Activated naive CD4-positive, alpha-beta T cell treated with anti-CD3 and anti-CD28 coated beads, Interleukin-2, amount 10 ng/mL, durations not matched to agents 7 days and 5 days (primary cell): ENCODE measurements at regions not wholly inside any gene's neighbourhood (a gene's known extent, or its start where the extent isn't known, plus 50 kb on each side); places are given as distances from the start of the nearest gene placed in this dataset.
"Not testable (repeated sequence)": the region's sequence is repeated elsewhere in the genome, so short reads cannot be mapped to it uniquely, and the experiment has no call there.

Source experiments
- CTCF ChIA-PET: fragments of 350-600 bp; sonication (Branson Sonifier 250); formaldehyde crosslinking; loops from one replicate; lab custom pipeline; 2021; ENCODE audit warnings: antibody characterized with exemption; lab: Charles Lee
- DNase-seq: peaks from one replicate; pipeline ENCODE4 v3.0.0-alpha.2; 2020
- H3K27ac Mint-ChIP-seq: one replicate; pipeline ENCODE4 v1.8.0; 2021; ENCODE audit warnings: mild to moderate bottlenecking, moderate library complexity, mixed read lengths
- H3K27me3 Mint-ChIP-seq: one replicate; pipeline ENCODE4 v1.8.0; 2021; ENCODE audit warnings: mild to moderate bottlenecking, mixed read lengths
- H3K36me3 Mint-ChIP-seq: one replicate; pipeline ENCODE4 v1.8.0; 2021; ENCODE audit warnings: mixed read lengths
- H3K4me1 Mint-ChIP-seq: one replicate; pipeline ENCODE4 v1.8.0; 2021; ENCODE audit warnings: mixed read lengths
- H3K4me3 Mint-ChIP-seq: one replicate; pipeline ENCODE4 v1.8.0; 2021; ENCODE audit warnings: mild to moderate bottlenecking, moderate library complexity, mixed read lengths
- H3K9me3 Mint-ChIP-seq: one replicate; pipeline ENCODE4 v1.8.0; 2021; ENCODE audit warnings: mixed read lengths

GRCh38 chr3:163518065-163518464 is 1560.2 kb downstream of the SI start:
- H3K9me3 Mint-ChIP-seq: peaks cover 4% of the 10 kb centered on the region
- H3K36me3 Mint-ChIP-seq: no peaks in the 10 kb centered on the region
- no peak for DNase-seq
- no peak overlapping the region for H3K4me3 Mint-ChIP-seq
- no peak overlapping the region for H3K27ac Mint-ChIP-seq
- no peaks in the 10 kb centered on the region for H3K27me3 Mint-ChIP-seq
- CTCF ChIA-PET: no interaction called here
- no peaks in the 10 kb centered on the region for H3K4me1 Mint-ChIP-seq

DNA sequence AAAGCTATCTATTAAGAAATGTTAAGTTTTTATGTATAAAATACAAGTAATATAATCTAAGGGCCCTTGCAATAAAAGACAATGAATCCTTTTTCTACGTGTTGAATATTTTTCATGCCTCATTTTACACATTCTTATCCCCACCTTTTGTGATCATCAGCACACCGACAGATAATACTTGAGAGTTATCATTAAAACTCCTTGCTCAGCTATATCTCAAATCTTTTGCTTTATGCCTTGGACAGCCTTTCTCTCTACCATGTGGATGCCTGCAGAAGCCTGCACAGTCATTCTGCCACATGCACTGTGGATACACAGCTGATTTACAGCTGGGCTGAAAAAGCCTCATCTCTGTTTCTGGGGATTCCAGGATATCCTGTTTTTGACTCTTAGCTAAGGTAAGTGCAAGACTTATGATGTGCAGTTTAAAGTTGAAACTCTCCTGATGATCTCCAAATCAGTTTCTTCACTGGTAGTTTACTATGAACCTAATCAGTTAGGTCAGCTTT is 1565.1 kb downstream of the SI start:
- CTCF ChIA-PET: interaction anchor here (0.7 kb wide), 1 partner anchor 450 kb away, joined by 3 read pairs; no protein-coding TSS in a partner anchor
- no peaks in the 10 kb centered on the region for H3K27me3 Mint-ChIP-seq

GRCh38 chr3:163508206-163508605 is 1570.1 kb downstream of the SI start:
- Mint-ChIP-seq H3K9me3 (peaks cover 2% of the 10 kb centered on the region), H3K27me3 (no peaks in the 10 kb centered on the region), H3K4me1 (no peaks in the 10 kb centered on the region), H3K4me3 (no peak overlapping the region), H3K36me3 (no peaks in the 10 kb centered on the region), H3K27ac (no peak overlapping the region)
- CTCF ChIA-PET: no interaction called here
- no peak for DNase-seq

More for the DNA sequence above, 1565.1 kb downstream of the SI start:
- H3K36me3 Mint-ChIP-seq: no peaks in the 10 kb centered on the region
- H3K9me3 Mint-ChIP-seq: peaks cover 2% of the 10 kb centered on the region
- no peak for DNase-seq
- H3K4me3 Mint-ChIP-seq: no peak overlapping the region
- H3K27ac Mint-ChIP-seq: no peak overlapping the region
- H3K4me1 Mint-ChIP-seq: no peaks in the 10 kb centered on the region

GRCh38 chr3:163504974-163505373 is 1573.3 kb downstream of the SI start:
- H3K9me3 Mint-ChIP-seq: peaks cover 8% of the 10 kb centered on the region
- no peaks in the 10 kb centered on the region for H3K4me1 Mint-ChIP-seq
- no peak overlapping the region for H3K27ac Mint-ChIP-seq
- DNase-seq: no peak
- H3K4me3 Mint-ChIP-seq: no peak overlapping the region
- no peaks in the 10 kb centered on the region for H3K27me3 Mint-ChIP-seq
- no peaks in the 10 kb centered on the region for H3K36me3 Mint-ChIP-seq
- CTCF ChIA-PET: no interaction called here

DNA sequence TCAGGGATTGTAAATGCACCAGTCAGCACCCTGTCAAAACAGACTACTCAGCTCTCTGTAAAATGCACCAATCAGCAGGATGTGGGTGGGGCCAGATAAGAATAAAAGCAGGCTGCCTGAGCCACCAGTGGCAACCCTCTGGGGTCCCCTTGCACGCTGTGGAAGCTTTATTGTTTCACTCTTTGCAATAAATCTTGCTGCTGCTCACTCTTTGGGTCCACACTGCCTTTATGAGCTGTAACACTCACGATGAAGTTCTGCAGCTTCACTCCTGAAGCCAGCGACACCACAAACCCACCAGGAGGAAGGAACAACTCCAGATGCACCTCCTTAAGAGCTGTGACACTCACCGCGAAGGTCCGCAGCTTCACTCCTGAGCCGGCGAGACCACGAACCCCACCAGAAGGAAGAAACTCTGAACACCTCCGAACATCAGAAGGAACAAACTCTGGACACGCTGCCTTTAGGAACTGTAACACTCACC is 1578.5 kb downstream of the SI start:
- H3K27ac Mint-ChIP-seq, H3K27me3 Mint-ChIP-seq, H3K36me3 Mint-ChIP-seq, H3K4me1 Mint-ChIP-seq, CTCF ChIA-PET, H3K4me3 Mint-ChIP-seq, DNase-seq: not testable (repeated sequence)
- peaks cover 13% of the 10 kb centered on the region for H3K9me3 Mint-ChIP-seq

DNA sequence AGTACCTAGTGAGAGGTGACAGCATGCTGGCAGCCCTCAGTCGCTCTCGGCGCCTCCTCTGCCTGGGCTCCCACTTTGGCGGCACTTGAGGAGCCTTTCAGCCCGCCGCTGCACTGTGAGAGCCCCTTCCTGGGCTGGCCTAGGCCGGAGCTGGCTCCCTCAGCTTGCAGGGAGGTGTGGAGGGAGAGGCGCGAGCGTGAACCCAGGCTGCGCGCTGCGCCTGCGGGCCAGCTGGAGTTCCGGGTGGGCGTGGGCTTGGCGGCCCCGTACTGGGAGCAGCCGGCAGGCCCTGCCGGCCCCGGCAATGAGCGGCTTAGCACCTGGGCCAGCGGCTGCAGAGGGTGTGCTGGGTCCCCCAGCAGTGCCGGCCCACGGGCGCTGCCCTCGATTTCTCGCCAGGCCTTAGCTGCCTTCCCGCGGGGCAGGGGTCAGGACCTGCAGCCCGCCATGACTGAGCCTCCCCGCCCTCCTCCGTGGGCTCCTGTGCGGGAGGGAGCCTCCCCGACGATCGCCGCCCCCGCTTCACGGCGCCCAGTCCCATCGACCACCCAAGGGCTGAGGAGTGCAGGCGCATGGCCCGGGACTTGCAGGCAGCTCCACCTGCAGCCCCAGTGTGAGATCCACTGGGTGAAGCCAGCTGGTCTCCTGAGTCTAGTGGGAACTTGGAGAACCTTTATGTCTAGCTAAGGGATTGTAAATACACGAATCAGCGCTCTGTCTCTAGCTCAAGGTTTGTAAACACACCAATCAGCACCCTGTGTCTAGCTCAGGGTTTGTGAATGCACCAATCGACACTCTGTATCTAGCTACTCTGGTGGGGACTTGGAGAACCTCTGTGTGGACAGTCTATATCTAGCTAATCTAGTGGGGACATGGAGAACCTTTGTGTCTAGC is 1579.2 kb downstream of the SI start:
- CTCF ChIA-PET, DNase-seq, H3K36me3 Mint-ChIP-seq, H3K4me1 Mint-ChIP-seq, H3K27me3 Mint-ChIP-seq, H3K27ac Mint-ChIP-seq, H3K4me3 Mint-ChIP-seq: not testable (repeated sequence)
- peaks cover 13% of the 10 kb centered on the region for H3K9me3 Mint-ChIP-seq

GRCh38 chr3:163491714-163492113 is 1586.6 kb downstream of the SI start:
- Mint-ChIP-seq H3K4me1 (no peaks in the 10 kb centered on the region), H3K27ac (no peak overlapping the region), H3K36me3 (no peaks in the 10 kb centered on the region), H3K4me3 (no peak overlapping the region), H3K27me3 (no peaks in the 10 kb centered on the region), H3K9me3 (no peaks in the 10 kb centered on the region)
- CTCF ChIA-PET: no interaction called here
- DNase-seq: no peak

DNA sequence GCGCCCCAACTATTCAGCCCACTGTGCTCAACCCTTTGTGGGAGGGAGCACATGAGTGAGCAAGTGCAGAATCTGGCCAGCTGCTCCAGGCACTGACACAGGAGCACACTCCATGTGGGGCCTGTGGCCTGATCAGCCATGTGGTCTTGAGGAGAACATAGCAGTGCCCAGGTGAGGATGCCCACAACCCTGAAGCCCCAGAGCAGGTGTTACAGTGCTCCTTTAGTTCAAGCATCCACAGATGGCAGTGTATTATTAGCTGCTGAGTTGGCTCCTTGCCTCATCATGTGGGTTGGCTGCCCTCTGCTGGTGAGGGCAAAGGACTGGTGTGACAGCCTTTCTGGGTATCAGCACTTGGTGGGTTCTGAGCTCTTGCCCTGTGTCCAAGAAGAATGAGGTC is 1588.2 kb downstream of the SI start:
- no peaks in the 10 kb centered on the region for H3K27me3 Mint-ChIP-seq
- H3K36me3 Mint-ChIP-seq: no peaks in the 10 kb centered on the region
- CTCF ChIA-PET: no interaction called here
- no peak for DNase-seq
- H3K27ac Mint-ChIP-seq: no peak overlapping the region
- no peak overlapping the region for H3K4me3 Mint-ChIP-seq
- H3K4me1 Mint-ChIP-seq: no peaks in the 10 kb centered on the region
- H3K9me3 Mint-ChIP-seq: no peaks in the 10 kb centered on the region

GRCh38 chr3:163482695-163483094 is 1595.6 kb downstream of the SI start:
- Mint-ChIP-seq H3K36me3 (no peaks in the 10 kb centered on the region), H3K4me1 (no peaks in the 10 kb centered on the region), H3K9me3 (no peaks in the 10 kb centered on the region), H3K4me3 (no peak overlapping the region), H3K27ac (no peak overlapping the region), H3K27me3 (no peaks in the 10 kb centered on the region)
- no peak for DNase-seq
- CTCF ChIA-PET: no interaction called here

GRCh38 chr3:163481738-163482137 is 1596.6 kb downstream of the SI start:
- CTCF ChIA-PET: no interaction called here
- Mint-ChIP-seq H3K9me3 (no peaks in the 10 kb centered on the region), H3K4me1 (no peaks in the 10 kb centered on the region), H3K4me3 (no peak overlapping the region), H3K27ac (no peak overlapping the region), H3K27me3 (no peaks in the 10 kb centered on the region), H3K36me3 (no peaks in the 10 kb centered on the region)
- DNase-seq: no peak

DNA sequence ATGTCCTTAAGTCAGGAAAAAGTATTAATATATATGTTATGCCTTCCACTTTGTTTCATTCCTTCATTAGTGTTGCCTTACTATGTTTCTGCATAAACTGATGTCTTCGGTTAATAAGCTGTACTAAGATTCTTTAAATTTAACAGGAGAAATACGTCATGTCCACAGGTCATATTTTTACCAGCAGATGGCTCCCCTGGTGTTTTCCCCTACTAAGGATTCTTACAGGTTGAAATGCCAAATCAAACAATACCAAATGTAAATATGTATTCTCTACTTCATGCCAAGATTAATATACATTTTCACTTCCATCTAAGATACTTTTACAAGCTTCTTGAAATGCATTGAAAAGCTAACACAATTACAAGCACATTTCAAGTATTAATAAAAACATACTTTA is 1602.1 kb downstream of the SI start:
- no peaks in the 10 kb centered on the region for H3K4me1 Mint-ChIP-seq
- H3K27me3 Mint-ChIP-seq: no peaks in the 10 kb centered on the region
- CTCF ChIA-PET: no interaction called here
- H3K9me3 Mint-ChIP-seq: no peaks in the 10 kb centered on the region
- H3K36me3 Mint-ChIP-seq: no peaks in the 10 kb centered on the region
- H3K4me3 Mint-ChIP-seq: no peak overlapping the region
- DNase-seq: no peak
- H3K27ac Mint-ChIP-seq: no peak overlapping the region

DNA sequence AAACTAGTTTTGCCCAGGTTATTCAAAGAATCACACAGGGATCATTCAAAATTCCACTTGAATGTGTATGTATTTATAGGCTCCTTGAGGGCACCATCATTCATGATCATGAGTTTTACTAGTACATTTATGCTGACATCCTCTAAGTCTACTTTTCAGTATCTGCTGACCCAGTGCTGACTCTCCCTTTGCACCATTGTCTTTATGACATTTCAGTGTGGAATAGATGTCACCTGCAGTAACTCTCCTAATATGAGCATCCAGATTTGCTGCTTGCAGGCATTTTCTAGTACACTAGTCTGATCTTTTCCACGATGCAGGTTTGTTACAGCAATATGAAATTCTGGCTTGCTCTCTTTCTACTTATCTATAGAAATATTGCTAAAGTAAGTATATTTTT is 1603.5 kb downstream of the SI start:
- Mint-ChIP-seq H3K27me3 (no peaks in the 10 kb centered on the region), H3K4me1 (no peaks in the 10 kb centered on the region), H3K4me3 (no peak overlapping the region), H3K9me3 (no peaks in the 10 kb centered on the region), H3K27ac (no peak overlapping the region), H3K36me3 (no peaks in the 10 kb centered on the region)
- DNase-seq: no peak
- CTCF ChIA-PET: no interaction called here

GRCh38 chr3:163468531-163469335 is 1609.6 kb downstream of the SI start:
- DNase-seq: no peak
- CTCF ChIA-PET: no interaction called here
- Mint-ChIP-seq H3K4me1 (no peaks in the 10 kb centered on the region), H3K27ac (no peak overlapping the region), H3K4me3 (no peak overlapping the region), H3K9me3 (peaks cover 15% of the 10 kb centered on the region), H3K27me3 (no peaks in the 10 kb centered on the region), H3K36me3 (no peaks in the 10 kb centered on the region)

GRCh38 chr3:163462446-163462845 is 1615.8 kb downstream of the SI start:
- DNase-seq: no peak
- Mint-ChIP-seq H3K4me3 (no peak overlapping the region), H3K27ac (no peak overlapping the region), H3K4me1 (no peaks in the 10 kb centered on the region), H3K36me3 (no peaks in the 10 kb centered on the region), H3K27me3 (no peaks in the 10 kb centered on the region), H3K9me3 (peaks cover 9% of the 10 kb centered on the region)
- CTCF ChIA-PET: no interaction called here
